ENCODE measurements at regions not wholly inside any gene's neighbourhood (a gene's known extent, or its start where the extent isn't known, plus 50 kb on each side); places are given as distances from the start of the nearest gene placed in this dataset.

DNA sequence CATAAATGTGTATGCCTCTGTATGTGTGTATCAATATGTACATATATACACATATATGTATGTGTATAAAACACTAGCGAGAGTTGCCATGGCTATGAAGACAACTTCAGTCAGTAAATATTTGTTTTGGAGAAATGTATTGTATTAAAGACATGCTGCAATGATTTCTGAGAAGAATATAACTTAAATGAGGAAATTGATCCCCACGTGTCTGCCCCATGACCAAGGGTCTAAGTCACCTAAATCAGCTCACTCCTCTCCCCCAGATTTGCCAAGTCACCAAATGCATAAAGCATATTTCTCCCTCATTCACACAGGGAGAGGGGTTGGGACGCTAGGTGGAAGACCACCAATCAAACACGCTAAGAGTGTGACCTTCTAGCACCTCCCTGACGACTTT, 58.3 kb upstream of the LYST start:
- no peaks in the 10 kb centered on the region for H4K20me1 ChIP-seq (ENCODE audit: insufficient read depth)
- H3K4me1 ChIP-seq (replicated peaks; ENCODE audit: insufficient read depth) = peaks cover 45% of the 10 kb centered on the region
- H3F3A ChIP-seq (ENCODE audit: insufficient read depth, low read depth) = peaks cover 33% of the 10 kb centered on the region
- POLR2A ChIA-PET (ENCODE audit: unreplicated experiment) = no interaction called here
- H3K9me3 ChIP-seq (ENCODE audit: insufficient read depth, low read depth) = no peaks in the 10 kb centered on the region
- H3K27me3 ChIP-seq (ENCODE audit: insufficient read depth, low read depth) = no peaks in the 10 kb centered on the region
- no peak for DNase-seq
- H3K4me2 ChIP-seq = no peak overlapping the region
- no peaks in the 10 kb centered on the region for H3K79me2 ChIP-seq (ENCODE audit: low read depth)
- no peak for TF ChIP-seq EZH2 (IDR thresholded peaks at IDR 0.05; ENCODE audit: low read depth)
- TF ChIP-seq, protein P1, sequence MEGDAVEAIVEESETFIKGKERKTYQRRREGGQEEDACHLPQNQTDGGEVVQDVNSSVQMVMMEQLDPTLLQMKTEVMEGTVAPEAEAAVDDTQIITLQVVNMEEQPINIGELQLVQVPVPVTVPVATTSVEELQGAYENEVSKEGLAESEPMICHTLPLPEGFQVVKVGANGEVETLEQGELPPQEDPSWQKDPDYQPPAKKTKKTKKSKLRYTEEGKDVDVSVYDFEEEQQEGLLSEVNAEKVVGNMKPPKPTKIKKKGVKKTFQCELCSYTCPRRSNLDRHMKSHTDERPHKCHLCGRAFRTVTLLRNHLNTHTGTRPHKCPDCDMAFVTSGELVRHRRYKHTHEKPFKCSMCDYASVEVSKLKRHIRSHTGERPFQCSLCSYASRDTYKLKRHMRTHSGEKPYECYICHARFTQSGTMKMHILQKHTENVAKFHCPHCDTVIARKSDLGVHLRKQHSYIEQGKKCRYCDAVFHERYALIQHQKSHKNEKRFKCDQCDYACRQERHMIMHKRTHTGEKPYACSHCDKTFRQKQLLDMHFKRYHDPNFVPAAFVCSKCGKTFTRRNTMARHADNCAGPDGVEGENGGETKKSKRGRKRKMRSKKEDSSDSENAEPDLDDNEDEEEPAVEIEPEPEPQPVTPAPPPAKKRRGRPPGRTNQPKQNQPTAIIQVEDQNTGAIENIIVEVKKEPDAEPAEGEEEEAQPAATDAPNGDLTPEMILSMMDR (conservative IDR thresholded peaks at IDR 0.05) = no peak
- no peaks in the 10 kb centered on the region for H3K36me3 ChIP-seq (ENCODE audit: low read depth)
- H2AFZ ChIP-seq = no peak overlapping the region
- no peak overlapping the region for H3K27ac ChIP-seq
- CTCF ChIA-PET = interaction anchor here (1.6 kb wide), 1 partner anchor 47 kb away, joined by 3 read pairs; no protein-coding TSS in a partner anchor
- H3K9me2 ChIP-seq (ENCODE audit: insufficient read depth) = no peaks in the 10 kb centered on the region
- intact Hi-C loops (cut with micrococcal nuclease; ENCODE audit: unreplicated experiment) = no loop called here
- BruUV-seq (replicated peaks) = no TSS peak
- H3K4me3 ChIP-seq = no peak overlapping the region

- TF ChIP-seq, protein P1 (conservative IDR thresholded peaks at IDR 0.05) = no peak
- no peak for TF ChIP-seq EZH2 (IDR thresholded peaks at IDR 0.05; ENCODE audit: low read depth)
- H3K36me3 ChIP-seq (ENCODE audit: low read depth) = no peaks in the 10 kb centered on the region
- no peaks in the 10 kb centered on the region for H3K9me2 ChIP-seq (ENCODE audit: insufficient read depth)
- H3K4me1 ChIP-seq (replicated peaks; ENCODE audit: insufficient read depth) = peaks cover 59% of the 10 kb centered on the region
- H3K79me2 ChIP-seq (ENCODE audit: low read depth) = no peaks in the 10 kb centered on the region
- peak overlapping the region; percentile 78 for H3K27ac ChIP-seq
- peaks cover 47% of the 10 kb centered on the region for H3F3A ChIP-seq (ENCODE audit: insufficient read depth, low read depth)
- H4K20me1 ChIP-seq (ENCODE audit: insufficient read depth) = no peaks in the 10 kb centered on the region
- no peaks in the 10 kb centered on the region for H3K27me3 ChIP-seq (ENCODE audit: insufficient read depth, low read depth)
- peak overlapping the region; percentile 57 for H3K4me2 ChIP-seq
- H3K9me3 ChIP-seq (ENCODE audit: insufficient read depth, low read depth) = no peaks in the 10 kb centered on the region
- peak in 1 of 2 experiments; percentile 79 for DNase-seq
- POLR2A ChIA-PET (ENCODE audit: unreplicated experiment) = interaction anchor here (0.5 kb wide), 1 partner anchor 9 kb away, joined by 8 read pairs; no protein-coding TSS in a partner anchor
- intact Hi-C loops (cut with micrococcal nuclease; ENCODE audit: unreplicated experiment) = loop anchor here (1.0 kb wide), 1 partner anchor 9 kb away; no protein-coding TSS in a partner anchor
- no peak overlapping the region; the same call in 1 of the 2 replicates for H3K4me3 ChIP-seq
- CTCF ChIA-PET = interaction anchor here (1.6 kb wide), 1 partner anchor 48 kb away, joined by 3 read pairs; no protein-coding TSS in a partner anchor
- BruUV-seq (replicated peaks) = no TSS peak
- H2AFZ ChIP-seq = no peak overlapping the region; the same call in 1 of the 2 replicates
Observed at GRCh38 chr1:235923466-235924021, 56.8 kb upstream of the LYST start.

- BruUV-seq (replicated peaks) = no TSS peak
- no peaks in the 10 kb centered on the region for H3K79me2 ChIP-seq (ENCODE audit: low read depth)
- H4K20me1 ChIP-seq (ENCODE audit: insufficient read depth) = no peaks in the 10 kb centered on the region
- peak overlapping the region; percentile 66 for H3K4me2 ChIP-seq
- peak overlapping the region; percentile 85 for H3K27ac ChIP-seq
- peaks cover 81% of the 10 kb centered on the region for H3K4me1 ChIP-seq (replicated peaks; ENCODE audit: insufficient read depth)
- H2AFZ ChIP-seq = no peak overlapping the region
- DNase-seq = peak in 1 of 2 experiments; percentile 44
- intact Hi-C loops (cut with micrococcal nuclease; ENCODE audit: unreplicated experiment) = no loop called here
- ChIA-PET CTCF (interaction anchor here (0.9 kb wide), 1 partner anchor 51 kb away, joined by 3 read pairs; no protein-coding TSS in a partner anchor), POLR2A (ENCODE audit: unreplicated experiment) (interaction anchor here (0.6 to 1.0 kb wide), 2 partner anchors 11 to 137 kb away, joined by 3 to 7 read pairs; no protein-coding TSS in a partner anchor)
- peaks cover 64% of the 10 kb centered on the region for H3F3A ChIP-seq (ENCODE audit: insufficient read depth, low read depth)
- no peak overlapping the region for H3K4me3 ChIP-seq
- H3K36me3 ChIP-seq (ENCODE audit: low read depth) = no peaks in the 10 kb centered on the region
- no peak for TF ChIP-seq EZH2 (IDR thresholded peaks at IDR 0.05; ENCODE audit: low read depth)
- TF ChIP-seq, protein P1 (conservative IDR thresholded peaks at IDR 0.05) = no peak
- no peaks in the 10 kb centered on the region for H3K9me2 ChIP-seq (ENCODE audit: insufficient read depth)
- H3K27me3 ChIP-seq (ENCODE audit: insufficient read depth, low read depth) = no peaks in the 10 kb centered on the region
- no peaks in the 10 kb centered on the region for H3K9me3 ChIP-seq (ENCODE audit: insufficient read depth, low read depth)
Observed at GRCh38 chr1:235920596-235921375, 54.1 kb upstream of the LYST start.

Measured in PC-9 (cell line).